SHP77 treated with DMSO at 0.1 percent for 48 hours (cell line): ENCODE measurements at regions not wholly inside any gene's neighbourhood (a gene's known extent, or its start where the extent isn't known, plus 50 kb on each side); places are given as distances from the start of the nearest gene placed in this dataset.

Source experiments
- DNase-seq: peaks from one replicate; lab custom pipeline; 2025; lab: John Stamatoyannopoulos, UW

GRCh38 chr4:36493251-36493650, 211.8 kb downstream of the DTHD1 start:
- no peak for DNase-seq

GRCh38 chr4:36494016-36494415, 212.6 kb downstream of the DTHD1 start:
- DNase-seq: no peak

- no peak for DNase-seq
These were observed 213.3 kb downstream of the DTHD1 start for GRCh38 chr4:36494747-36495146.

- DNase-seq: no peak
These were observed 220.9 kb downstream of the DTHD1 start for GRCh38 chr4:36502350-36502749.

GRCh38 chr4:36508394-36508793, 227.0 kb downstream of the DTHD1 start:
- no peak for DNase-seq

- no peak for DNase-seq
These were observed 228.4 kb downstream of the DTHD1 start for GRCh38 chr4:36509845-36510244.

DNA sequence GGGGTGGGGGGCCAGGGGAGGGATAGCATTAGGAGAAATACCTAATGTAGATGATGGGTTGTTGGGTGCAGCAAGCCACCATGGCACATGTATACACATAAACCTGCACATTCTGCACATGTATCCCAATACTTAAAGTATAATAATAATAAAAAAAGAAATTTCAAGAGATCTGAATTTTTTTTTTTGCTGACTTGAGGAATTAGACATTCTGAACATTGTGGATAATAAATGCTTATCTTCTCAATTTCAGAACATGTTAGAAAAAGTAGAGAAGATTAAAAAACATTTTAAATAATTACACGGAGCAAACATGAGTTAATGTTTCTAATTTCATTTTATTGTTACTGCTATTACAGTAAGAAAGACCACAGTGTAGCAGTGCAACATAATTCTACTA, 230.4 kb downstream of the DTHD1 start:
- no peak for DNase-seq

GRCh38 chr4:36516522-36517095, 235.2 kb downstream of the DTHD1 start:
- DNase-seq: no peak

GRCh38 chr4:36523182-36523581, 241.8 kb downstream of the DTHD1 start:
- DNase-seq: no peak

DNA sequence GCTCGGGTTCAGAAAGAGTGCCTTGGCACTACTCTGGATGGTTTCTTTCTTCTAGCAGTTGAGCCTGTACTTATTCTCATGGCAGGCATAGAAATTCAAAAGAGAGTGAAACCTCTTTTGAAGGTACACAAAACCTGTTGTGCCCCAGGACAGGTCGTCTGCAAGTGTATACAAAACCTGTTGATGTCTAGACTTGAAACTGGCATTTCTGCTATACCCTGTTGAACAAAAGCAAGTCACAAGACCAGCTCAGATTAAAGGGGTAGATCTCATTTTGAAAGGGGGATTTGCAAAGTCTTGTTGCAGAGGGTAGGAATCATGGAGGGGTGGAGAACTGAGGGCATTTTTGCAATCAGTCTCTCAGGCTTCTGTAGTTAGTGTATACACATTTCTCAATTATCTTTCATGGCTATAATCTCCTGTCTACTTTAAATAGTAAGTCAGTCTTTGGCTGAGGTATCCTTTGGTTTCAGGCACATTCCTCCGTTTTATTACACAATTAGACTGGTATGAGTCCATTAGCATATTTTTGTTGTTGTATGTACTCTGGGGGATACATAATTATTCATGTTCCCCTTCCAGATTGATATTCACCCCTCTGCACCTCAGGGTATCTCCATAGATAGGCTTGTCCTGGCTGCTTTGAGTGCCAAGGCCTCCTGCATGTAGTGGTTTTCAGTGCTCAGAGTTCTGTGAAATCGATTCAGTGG, 251.4 kb downstream of the DTHD1 start:
- no peak for DNase-seq

DNA sequence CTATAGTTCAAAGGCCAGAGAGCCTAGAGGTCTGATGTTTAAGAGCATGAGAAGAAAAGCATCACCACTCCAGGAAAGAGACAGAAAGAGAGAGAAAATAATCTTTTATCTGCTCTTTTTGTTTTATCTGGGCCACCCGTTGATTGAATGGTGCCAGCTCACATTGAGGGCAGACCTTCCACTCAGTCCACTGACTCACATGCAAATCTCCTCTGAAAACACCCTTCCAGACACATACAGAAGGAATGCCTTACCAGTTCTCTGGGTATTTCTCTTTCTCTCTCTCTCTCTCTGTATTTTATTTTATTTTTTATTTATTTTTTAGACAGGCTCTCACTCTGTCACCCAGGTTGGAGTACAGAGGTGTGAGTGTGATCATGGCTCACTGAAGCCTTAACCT, 252.5 kb downstream of the DTHD1 start:
- DNase-seq: no peak

GRCh38 chr4:36547383-36547782, 266.0 kb downstream of the DTHD1 start:
- DNase-seq: no peak

- no peak for DNase-seq
These were observed 267.8 kb downstream of the DTHD1 start for GRCh38 chr4:36549252-36549651.

GRCh38 chr4:36549992-36550391, 268.6 kb downstream of the DTHD1 start:
- no peak for DNase-seq

- DNase-seq: no peak
These were observed 270.3 kb downstream of the DTHD1 start for GRCh38 chr4:36551697-36552214.

GRCh38 chr4:36553029-36553428, 271.6 kb downstream of the DTHD1 start:
- no peak for DNase-seq

- no peak for DNase-seq
These were observed 272.0 kb downstream of the DTHD1 start for GRCh38 chr4:36553453-36553852.

DNA sequence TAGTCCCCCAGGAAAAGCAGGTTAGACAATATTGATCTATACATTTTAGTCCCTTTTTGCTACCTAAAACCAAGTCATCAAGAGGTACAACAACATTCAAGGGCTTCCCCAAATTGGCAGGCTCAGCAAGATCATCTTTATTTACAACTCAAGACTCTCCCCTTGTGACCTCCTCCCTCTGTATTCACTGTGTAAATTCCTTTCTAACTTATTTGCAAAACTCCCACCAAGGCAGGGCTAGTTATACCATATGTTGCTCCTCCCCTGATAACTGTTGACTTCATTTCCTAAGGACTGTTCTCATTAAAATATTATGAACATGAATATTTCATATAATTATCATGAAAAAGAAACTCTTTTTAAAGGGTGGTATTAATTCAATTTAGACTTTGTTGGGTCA, 275.6 kb downstream of the DTHD1 start:
- no peak for DNase-seq

DNA sequence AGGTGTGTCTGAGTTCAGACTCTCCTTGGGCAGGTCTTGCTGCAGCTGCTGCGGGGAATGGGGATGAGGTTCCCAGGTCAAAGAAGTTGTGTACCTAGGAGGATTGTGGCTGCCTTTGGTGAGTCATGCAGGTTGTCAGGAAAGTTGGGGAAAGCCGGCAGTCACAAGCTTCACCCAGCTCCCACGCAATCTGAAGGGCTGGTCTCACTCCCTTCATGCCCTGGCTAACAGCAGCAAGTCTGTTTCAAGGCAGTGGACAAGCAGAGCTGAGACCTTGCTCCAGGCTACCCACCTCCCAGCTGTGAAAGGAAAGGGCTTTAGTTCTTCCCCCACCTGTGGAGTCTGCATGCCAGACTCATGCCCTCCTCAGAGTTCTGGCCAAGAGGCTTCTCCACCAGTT, 287.2 kb downstream of the DTHD1 start:
- no peak for DNase-seq

DNA sequence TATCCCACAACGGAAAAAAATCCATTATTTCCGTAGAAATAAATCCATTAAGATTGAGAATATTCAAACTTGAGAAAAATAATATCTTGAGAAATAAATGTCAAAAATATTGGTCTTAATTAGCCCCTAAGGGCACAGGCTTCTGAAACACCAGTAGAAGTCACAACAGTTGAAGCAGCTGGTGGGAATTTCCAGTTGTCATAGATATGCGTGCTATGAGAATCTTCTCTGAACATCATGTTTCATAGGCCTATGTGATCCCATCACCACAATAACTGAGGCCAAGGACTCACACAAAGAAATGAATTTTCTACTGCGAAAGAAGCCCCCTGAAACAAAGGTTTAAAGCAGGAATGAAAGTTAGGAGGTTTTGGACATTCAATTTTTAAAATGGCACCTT, 292.0 kb downstream of the DTHD1 start:
- DNase-seq: no peak

DNA sequence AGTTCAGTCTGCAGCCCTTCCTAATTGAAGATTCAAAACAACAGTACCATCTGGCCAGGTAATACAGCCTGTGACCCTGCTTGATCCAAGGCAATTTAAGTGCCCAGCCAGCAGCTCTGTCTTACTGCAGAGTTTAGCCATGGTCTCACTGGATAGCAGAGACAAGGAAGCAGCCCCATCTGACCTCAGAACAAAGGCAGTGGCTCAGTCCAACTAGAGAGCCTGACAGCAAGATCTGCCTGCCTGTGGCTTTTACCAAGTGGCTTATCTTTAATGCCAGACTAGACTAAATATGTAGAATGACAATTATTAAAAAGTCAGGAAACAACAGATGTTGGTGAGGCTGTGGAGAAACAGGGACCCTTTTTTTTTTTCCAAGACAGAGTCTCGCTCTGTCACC, 293.4 kb downstream of the DTHD1 start:
- DNase-seq: no peak

DNA sequence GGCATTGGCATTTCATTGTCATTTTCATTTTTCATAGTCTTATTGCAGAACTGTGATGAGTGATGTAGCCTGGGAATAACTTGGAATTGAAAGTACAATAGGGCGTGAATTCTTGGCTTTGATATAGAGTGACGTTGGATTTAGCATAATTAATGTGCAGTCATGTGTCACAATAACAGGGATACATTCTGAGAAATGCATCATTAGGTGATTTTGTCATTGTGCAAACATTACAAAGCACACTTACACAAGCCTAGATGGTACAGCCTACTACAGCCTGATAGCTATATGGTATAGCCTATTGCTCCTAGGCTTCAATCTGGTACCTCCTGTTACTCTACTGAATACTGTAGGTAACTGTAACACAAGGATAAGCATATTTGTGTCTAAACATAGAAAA, 300.8 kb downstream of the DTHD1 start:
- no peak for DNase-seq

DNA sequence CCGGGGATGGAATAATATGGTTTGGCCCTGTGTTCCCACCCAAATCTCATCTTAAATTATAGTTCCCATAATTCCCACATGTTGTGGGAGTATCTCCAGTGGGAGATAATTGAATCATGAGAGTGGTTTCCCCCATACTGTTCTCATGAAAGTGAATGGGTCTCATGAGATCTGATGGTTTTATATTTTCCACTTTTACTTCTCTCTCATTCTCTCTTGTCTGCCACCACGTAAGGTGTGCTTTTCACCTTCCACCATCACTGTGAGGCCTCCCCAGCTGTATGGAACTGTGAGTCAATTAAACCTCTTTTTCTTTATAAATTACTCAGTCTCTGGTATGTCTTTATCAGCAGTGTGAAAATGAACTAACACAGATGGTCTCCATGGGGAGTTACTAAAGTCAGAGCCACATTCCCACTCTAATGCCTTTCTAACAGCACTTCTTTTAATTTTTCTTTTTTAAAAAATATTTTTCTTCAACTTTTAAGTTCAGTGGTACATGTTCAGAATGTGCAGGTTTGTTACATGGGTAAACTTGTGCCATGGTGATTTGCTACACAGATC, 306.6 kb downstream of the DTHD1 start:
- no peak for DNase-seq

GRCh38 chr4:36590343-36590742, 308.9 kb downstream of the DTHD1 start:
- no peak for DNase-seq
